ENCODE measurements at regions not wholly inside any gene's neighbourhood (a gene's known extent, or its start where the extent isn't known, plus 50 kb on each side); places are given as distances from the start of the nearest gene placed in this dataset.
A peak's percentile ranks its signal among the peaks of the same experiment; 100 is the strongest.

GRCh38 chr5:68459093-68459809, 243.7 kb downstream of the PIK3R1 start:
- intact Hi-C loops (cut with DNase I; ENCODE audit: low total_unique reads) (no loop called here), in situ Hi-C loops (cut with MboI; ENCODE audit: low pct_ligation_motif_present in 1 of 4, low pct_unique_long_range_greater_than_20kb in 1 of 4, low sequenced_read_pairs in 3 of 4) (loop anchor here (5.0 to 25.0 kb wide), 3 partner anchors 172 to 1222 kb away; no protein-coding TSS in a partner anchor)
- no peaks in the 10 kb centered on the region for H3K36me3 ChIP-seq
- WGBS, 2 donors (ENCODE audit: low coverage in 1 of 2), result 55 to 56% methylated on average over 2 to 3 of the region's 3 CpGs
- H3K27me3 ChIP-seq, result no peaks in the 10 kb centered on the region
- no peak overlapping the region for H3K4me3 ChIP-seq
- peaks cover 0 to 19% (median 3%) of the 10 kb centered on the region in 4 donors for H3K4me1 ChIP-seq
- no peak for DNase-seq
- H3K9me3 ChIP-seq, result no peaks in the 10 kb centered on the region
- H3K27ac ChIP-seq, result no peak overlapping the region
- TF ChIP-seq POLR2AphosphoS5 (IDR thresholded peaks at IDR 0.05), result no peak
- TF ChIP-seq, protein P1, sequence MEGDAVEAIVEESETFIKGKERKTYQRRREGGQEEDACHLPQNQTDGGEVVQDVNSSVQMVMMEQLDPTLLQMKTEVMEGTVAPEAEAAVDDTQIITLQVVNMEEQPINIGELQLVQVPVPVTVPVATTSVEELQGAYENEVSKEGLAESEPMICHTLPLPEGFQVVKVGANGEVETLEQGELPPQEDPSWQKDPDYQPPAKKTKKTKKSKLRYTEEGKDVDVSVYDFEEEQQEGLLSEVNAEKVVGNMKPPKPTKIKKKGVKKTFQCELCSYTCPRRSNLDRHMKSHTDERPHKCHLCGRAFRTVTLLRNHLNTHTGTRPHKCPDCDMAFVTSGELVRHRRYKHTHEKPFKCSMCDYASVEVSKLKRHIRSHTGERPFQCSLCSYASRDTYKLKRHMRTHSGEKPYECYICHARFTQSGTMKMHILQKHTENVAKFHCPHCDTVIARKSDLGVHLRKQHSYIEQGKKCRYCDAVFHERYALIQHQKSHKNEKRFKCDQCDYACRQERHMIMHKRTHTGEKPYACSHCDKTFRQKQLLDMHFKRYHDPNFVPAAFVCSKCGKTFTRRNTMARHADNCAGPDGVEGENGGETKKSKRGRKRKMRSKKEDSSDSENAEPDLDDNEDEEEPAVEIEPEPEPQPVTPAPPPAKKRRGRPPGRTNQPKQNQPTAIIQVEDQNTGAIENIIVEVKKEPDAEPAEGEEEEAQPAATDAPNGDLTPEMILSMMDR (IDR thresholded peaks at IDR 0.05), result no peak
- TF ChIP-seq EP300 (IDR thresholded peaks at IDR 0.05; ENCODE audit: low read depth), result no peak
- no peak for TF ChIP-seq POLR2A (IDR thresholded peaks at IDR 0.05)

GRCh38 chr5:68459810-68460139, 244.2 kb downstream of the PIK3R1 start:
- Histone ChIP-seq H3K36me3 (no peaks in the 10 kb centered on the region), H3K9me3 (no peaks in the 10 kb centered on the region), H3K4me1 (peaks cover 0 to 19% (median 3%) of the 10 kb centered on the region in 4 donors), H3K4me3 (no peak overlapping the region), H3K27me3 (no peaks in the 10 kb centered on the region), H3K27ac (no peak overlapping the region)
- intact Hi-C loops (cut with DNase I; ENCODE audit: low total_unique reads) (loop anchor here (5.0 kb wide), 1 partner anchor 178 kb away; no protein-coding TSS in a partner anchor), in situ Hi-C loops (cut with MboI; ENCODE audit: low pct_ligation_motif_present in 1 of 4, low pct_unique_long_range_greater_than_20kb in 1 of 4, low sequenced_read_pairs in 3 of 4) (loop anchor here (5.0 to 25.0 kb wide), 4 partner anchors 172 to 1222 kb away; no protein-coding TSS in a partner anchor)
- no peak for DNase-seq
- TF ChIP-seq POLR2AphosphoS5 (IDR thresholded peaks at IDR 0.05), result no peak
- no peak for TF ChIP-seq EP300 (IDR thresholded peaks at IDR 0.05; ENCODE audit: low read depth)
- no peak for TF ChIP-seq POLR2A (IDR thresholded peaks at IDR 0.05)
- TF ChIP-seq, protein P1 (IDR thresholded peaks at IDR 0.05), result no peak
- 54 to 56% methylated on average over 3 of the region's 3 CpGs for WGBS, 2 donors (ENCODE audit: low coverage in 1 of 2)

- no peaks in the 10 kb centered on the region for H3K27me3 ChIP-seq
- no peak overlapping the region for H3K4me3 ChIP-seq
- no peaks in the 10 kb centered on the region for H3K36me3 ChIP-seq
- in situ Hi-C loops (cut with MboI; ENCODE audit: low pct_ligation_motif_present in 1 of 4, low pct_unique_long_range_greater_than_20kb in 1 of 4, low sequenced_read_pairs in 3 of 4) (loop anchor here (10.0 to 25.0 kb wide), 3 partner anchors 173 to 1223 kb away; no protein-coding TSS in a partner anchor), intact Hi-C loops (cut with DNase I; ENCODE audit: low total_unique reads) (loop anchor here (5.0 kb wide), 1 partner anchor 177 kb away; no protein-coding TSS in a partner anchor)
- H3K9me3 ChIP-seq, result no peaks in the 10 kb centered on the region
- 49 to 52% methylated on average over 3 of the region's 3 CpGs for WGBS, 2 donors (ENCODE audit: low coverage in 1 of 2)
- no peak overlapping the region for H3K27ac ChIP-seq
- peaks cover 0 to 19% (median 3%) of the 10 kb centered on the region in 4 donors for H3K4me1 ChIP-seq
- peak; percentile 26 for DNase-seq
- TF ChIP-seq POLR2A (IDR thresholded peaks at IDR 0.05) (no peak), EP300 (IDR thresholded peaks at IDR 0.05; ENCODE audit: low read depth) (no peak), POLR2AphosphoS5 (IDR thresholded peaks at IDR 0.05) (no peak)
- TF ChIP-seq, protein P1 (IDR thresholded peaks at IDR 0.05), result peak; percentile 63 to 73 (median 69)
These were observed 244.7 kb downstream of the PIK3R1 start for GRCh38 chr5:68460147-68460798.

GRCh38 chr5:68463606-68464005, 248.1 kb downstream of the PIK3R1 start:
- no peaks in the 10 kb centered on the region for H3K36me3 ChIP-seq
- H3K9me3 ChIP-seq, result no peaks in the 10 kb centered on the region
- TF ChIP-seq, protein P1 (IDR thresholded peaks at IDR 0.05), result no peak
- no peak for TF ChIP-seq POLR2A (IDR thresholded peaks at IDR 0.05)
- no peak for TF ChIP-seq EP300 (IDR thresholded peaks at IDR 0.05; ENCODE audit: low read depth)
- TF ChIP-seq POLR2AphosphoS5 (IDR thresholded peaks at IDR 0.05), result no peak
- H3K4me1 ChIP-seq, result peaks cover 0 to 8% (median 4%) of the 10 kb centered on the region in 4 donors
- H3K4me3 ChIP-seq, result no peak overlapping the region
- WGBS, 2 donors (ENCODE audit: low coverage in 1 of 2), result 83 to 90% methylated on average over 3 of the region's 3 CpGs
- in situ Hi-C loops (cut with MboI; ENCODE audit: low pct_ligation_motif_present in 1 of 4, low pct_unique_long_range_greater_than_20kb in 1 of 4, low sequenced_read_pairs in 3 of 4), result loop anchor here (10.0 to 25.0 kb wide), 3 partner anchors 176 to 1226 kb away; no protein-coding TSS in a partner anchor
- intact Hi-C loops (cut with DNase I; ENCODE audit: low total_unique reads), result loop anchor here (5.0 kb wide), 1 partner anchor 174 kb away; no protein-coding TSS in a partner anchor
- DNase-seq, result no peak
- no peak overlapping the region for H3K27ac ChIP-seq
- no peaks in the 10 kb centered on the region for H3K27me3 ChIP-seq

Data from transverse colon (tissue), 4 donors.